ENCODE measurements at regions not wholly inside any gene's neighbourhood (a gene's known extent, or its start where the extent isn't known, plus 50 kb on each side); places are given as distances from the start of the nearest gene placed in this dataset.

DNA sequence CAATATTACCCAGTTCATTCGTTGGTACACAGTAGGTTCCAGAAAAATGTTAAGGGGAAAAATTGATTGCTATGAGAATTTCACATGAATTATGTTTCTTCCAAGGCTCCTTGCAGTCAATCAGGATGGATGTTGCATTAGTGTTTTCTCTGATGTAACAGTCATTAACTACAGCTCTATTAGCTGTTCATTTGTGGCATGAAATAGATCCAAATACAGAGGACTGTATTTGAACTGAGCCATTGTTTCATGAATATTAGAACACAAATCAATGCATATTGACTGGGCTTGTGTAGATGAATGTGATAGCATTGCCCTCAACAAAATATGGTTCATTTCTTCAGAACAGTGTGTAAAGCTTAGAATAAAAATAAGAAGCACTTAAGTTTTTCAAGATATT lies 203.0 kb upstream of the SGO1 start:
- DNase-seq (ENCODE audit: low spot score) (no peak), ATAC-seq (no peak)
- H3K4me1 ChIP-seq (ENCODE audit: insufficient read depth): peaks cover 9% of the 10 kb centered on the region
- H3K4me2 ChIP-seq: no peak overlapping the region
- Mint-ChIP-seq H3K9me3 (peaks cover 17% of the 10 kb centered on the region), H3K4me1 (peaks cover 5% of the 10 kb centered on the region; the same call in 1 of the 3 replicates), H3K27ac (no peak overlapping the region), H3K36me3 (ENCODE audit: low read depth) (peaks cover 9% of the 10 kb centered on the region; the same call in 2 of the 3 replicates), H3K4me3 (no peak overlapping the region), H3K27me3 (ENCODE audit: insufficient read depth, low read depth, poor library complexity) (no peaks in the 10 kb centered on the region)
- no peaks in the 10 kb centered on the region for H4K20me1 ChIP-seq (replicated peaks; ENCODE audit: insufficient read depth)
- no peaks in the 10 kb centered on the region for H3K9me2 ChIP-seq (ENCODE audit: insufficient read depth)
- no peak overlapping the region for H2AFZ ChIP-seq
- no peak for TF ChIP-seq EZH2 (IDR thresholded peaks at IDR 0.05; ENCODE audit: low read depth, unreplicated experiment)
- no peak for TF ChIP-seq CREB1 (CRISPR knock-in tag; IDR thresholded peaks at IDR 0.05; ENCODE audit: low read depth)
- TF ChIP-seq, protein P1, sequence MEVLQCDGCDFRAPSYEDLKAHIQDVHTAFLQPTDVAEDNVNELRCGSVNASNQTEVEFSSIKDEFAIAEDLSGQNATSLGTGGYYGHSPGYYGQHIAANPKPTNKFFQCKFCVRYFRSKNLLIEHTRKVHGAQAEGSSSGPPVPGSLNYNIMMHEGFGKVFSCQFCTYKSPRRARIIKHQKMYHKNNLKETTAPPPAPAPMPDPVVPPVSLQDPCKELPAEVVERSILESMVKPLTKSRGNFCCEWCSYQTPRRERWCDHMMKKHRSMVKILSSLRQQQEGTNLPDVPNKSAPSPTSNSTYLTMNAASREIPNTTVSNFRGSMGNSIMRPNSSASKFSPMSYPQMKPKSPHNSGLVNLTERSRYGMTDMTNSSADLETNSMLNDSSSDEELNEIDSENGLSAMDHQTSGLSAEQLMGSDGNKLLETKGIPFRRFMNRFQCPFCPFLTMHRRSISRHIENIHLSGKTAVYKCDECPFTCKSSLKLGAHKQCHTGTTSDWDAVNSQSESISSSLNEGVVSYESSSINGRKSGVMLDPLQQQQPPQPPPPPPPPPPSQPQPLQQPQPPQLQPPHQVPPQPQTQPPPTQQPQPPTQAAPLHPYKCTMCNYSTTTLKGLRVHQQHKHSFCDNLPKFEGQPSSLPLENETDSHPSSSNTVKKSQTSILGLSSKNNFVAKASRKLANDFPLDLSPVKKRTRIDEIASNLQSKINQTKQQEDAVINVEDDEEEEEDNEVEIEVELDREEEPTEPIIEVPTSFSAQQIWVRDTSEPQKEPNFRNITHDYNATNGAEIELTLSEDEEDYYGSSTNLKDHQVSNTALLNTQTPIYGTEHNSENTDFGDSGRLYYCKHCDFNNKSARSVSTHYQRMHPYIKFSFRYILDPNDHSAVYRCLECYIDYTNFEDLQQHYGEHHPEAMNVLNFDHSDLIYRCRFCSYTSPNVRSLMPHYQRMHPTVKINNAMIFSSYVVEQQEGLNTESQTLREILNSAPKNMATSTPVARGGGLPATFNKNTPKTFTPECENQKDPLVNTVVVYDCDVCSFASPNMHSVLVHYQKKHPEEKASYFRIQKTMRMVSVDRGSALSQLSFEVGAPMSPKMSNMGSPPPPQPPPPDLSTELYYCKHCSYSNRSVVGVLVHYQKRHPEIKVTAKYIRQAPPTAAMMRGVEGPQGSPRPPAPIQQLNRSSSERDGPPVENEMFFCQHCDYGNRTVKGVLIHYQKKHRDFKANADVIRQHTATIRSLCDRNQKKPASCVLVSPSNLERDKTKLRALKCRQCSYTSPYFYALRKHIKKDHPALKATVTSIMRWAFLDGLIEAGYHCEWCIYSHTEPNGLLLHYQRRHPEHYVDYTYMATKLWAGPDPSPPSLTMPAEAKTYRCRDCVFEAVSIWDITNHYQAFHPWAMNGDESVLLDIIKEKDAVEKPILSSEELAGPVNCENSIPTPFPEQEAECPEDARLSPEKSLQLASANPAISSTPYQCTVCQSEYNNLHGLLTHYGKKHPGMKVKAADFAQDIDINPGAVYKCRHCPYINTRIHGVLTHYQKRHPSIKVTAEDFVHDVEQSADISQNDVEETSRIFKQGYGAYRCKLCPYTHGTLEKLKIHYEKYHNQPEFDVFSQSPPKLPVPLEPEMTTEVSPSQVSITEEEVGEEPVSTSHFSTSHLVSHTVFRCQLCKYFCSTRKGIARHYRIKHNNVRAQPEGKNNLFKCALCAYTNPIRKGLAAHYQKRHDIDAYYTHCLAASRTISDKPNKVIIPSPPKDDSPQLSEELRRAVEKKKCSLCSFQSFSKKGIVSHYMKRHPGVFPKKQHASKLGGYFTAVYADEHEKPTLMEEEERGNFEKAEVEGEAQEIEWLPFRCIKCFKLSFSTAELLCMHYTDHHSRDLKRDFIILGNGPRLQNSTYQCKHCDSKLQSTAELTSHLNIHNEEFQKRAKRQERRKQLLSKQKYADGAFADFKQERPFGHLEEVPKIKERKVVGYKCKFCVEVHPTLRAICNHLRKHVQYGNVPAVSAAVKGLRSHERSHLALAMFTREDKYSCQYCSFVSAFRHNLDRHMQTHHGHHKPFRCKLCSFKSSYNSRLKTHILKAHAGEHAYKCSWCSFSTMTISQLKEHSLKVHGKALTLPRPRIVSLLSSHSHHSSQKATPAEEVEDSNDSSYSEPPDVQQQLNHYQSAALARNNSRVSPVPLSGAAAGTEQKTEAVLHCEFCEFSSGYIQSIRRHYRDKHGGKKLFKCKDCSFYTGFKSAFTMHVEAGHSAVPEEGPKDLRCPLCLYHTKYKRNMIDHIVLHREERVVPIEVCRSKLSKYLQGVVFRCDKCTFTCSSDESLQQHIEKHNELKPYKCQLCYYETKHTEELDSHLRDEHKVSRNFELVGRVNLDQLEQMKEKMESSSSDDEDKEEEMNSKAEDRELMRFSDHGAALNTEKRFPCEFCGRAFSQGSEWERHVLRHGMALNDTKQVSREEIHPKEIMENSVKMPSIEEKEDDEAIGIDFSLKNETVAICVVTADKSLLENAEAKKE (CRISPR knock-in tag; IDR thresholded peaks at IDR 0.05): no peak
- TF ChIP-seq, protein P2, sequence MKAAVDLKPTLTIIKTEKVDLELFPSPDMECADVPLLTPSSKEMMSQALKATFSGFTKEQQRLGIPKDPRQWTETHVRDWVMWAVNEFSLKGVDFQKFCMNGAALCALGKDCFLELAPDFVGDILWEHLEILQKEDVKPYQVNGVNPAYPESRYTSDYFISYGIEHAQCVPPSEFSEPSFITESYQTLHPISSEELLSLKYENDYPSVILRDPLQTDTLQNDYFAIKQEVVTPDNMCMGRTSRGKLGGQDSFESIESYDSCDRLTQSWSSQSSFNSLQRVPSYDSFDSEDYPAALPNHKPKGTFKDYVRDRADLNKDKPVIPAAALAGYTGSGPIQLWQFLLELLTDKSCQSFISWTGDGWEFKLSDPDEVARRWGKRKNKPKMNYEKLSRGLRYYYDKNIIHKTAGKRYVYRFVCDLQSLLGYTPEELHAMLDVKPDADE (IDR thresholded peaks at IDR 0.05): no peak
- no peak for TF ChIP-seq STAT1 (IDR thresholded peaks at IDR 0.05; ENCODE audit: unreplicated experiment)
- TF ChIP-seq, protein P3, sequence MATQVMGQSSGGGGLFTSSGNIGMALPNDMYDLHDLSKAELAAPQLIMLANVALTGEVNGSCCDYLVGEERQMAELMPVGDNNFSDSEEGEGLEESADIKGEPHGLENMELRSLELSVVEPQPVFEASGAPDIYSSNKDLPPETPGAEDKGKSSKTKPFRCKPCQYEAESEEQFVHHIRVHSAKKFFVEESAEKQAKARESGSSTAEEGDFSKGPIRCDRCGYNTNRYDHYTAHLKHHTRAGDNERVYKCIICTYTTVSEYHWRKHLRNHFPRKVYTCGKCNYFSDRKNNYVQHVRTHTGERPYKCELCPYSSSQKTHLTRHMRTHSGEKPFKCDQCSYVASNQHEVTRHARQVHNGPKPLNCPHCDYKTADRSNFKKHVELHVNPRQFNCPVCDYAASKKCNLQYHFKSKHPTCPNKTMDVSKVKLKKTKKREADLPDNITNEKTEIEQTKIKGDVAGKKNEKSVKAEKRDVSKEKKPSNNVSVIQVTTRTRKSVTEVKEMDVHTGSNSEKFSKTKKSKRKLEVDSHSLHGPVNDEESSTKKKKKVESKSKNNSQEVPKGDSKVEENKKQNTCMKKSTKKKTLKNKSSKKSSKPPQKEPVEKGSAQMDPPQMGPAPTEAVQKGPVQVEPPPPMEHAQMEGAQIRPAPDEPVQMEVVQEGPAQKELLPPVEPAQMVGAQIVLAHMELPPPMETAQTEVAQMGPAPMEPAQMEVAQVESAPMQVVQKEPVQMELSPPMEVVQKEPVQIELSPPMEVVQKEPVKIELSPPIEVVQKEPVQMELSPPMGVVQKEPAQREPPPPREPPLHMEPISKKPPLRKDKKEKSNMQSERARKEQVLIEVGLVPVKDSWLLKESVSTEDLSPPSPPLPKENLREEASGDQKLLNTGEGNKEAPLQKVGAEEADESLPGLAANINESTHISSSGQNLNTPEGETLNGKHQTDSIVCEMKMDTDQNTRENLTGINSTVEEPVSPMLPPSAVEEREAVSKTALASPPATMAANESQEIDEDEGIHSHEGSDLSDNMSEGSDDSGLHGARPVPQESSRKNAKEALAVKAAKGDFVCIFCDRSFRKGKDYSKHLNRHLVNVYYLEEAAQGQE (IDR thresholded peaks at IDR 0.05; ENCODE audit: unreplicated experiment): no peak
- TF ChIP-seq EZH2phosphoT487 (IDR thresholded peaks at IDR 0.05; ENCODE audit: unreplicated experiment): no peak
- TF ChIP-seq ZNF331 (CRISPR knock-in tag; IDR thresholded peaks at IDR 0.05; ENCODE audit: low read depth): no peak
- TF ChIP-seq NANOG (IDR thresholded peaks at IDR 0.05; ENCODE audit: borderline replicate concordance): no peak
- no peak for TF ChIP-seq JUNB (IDR thresholded peaks at IDR 0.05; ENCODE audit: unreplicated experiment)
- no peak for TF ChIP-seq ZNF114 (CRISPR knock-in tag; IDR thresholded peaks at IDR 0.05)
- no peak for TF ChIP-seq POLR2AphosphoS5 (IDR thresholded peaks at IDR 0.05; ENCODE audit: low read depth)
- TF ChIP-seq, protein P4, sequence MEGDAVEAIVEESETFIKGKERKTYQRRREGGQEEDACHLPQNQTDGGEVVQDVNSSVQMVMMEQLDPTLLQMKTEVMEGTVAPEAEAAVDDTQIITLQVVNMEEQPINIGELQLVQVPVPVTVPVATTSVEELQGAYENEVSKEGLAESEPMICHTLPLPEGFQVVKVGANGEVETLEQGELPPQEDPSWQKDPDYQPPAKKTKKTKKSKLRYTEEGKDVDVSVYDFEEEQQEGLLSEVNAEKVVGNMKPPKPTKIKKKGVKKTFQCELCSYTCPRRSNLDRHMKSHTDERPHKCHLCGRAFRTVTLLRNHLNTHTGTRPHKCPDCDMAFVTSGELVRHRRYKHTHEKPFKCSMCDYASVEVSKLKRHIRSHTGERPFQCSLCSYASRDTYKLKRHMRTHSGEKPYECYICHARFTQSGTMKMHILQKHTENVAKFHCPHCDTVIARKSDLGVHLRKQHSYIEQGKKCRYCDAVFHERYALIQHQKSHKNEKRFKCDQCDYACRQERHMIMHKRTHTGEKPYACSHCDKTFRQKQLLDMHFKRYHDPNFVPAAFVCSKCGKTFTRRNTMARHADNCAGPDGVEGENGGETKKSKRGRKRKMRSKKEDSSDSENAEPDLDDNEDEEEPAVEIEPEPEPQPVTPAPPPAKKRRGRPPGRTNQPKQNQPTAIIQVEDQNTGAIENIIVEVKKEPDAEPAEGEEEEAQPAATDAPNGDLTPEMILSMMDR (conservative IDR thresholded peaks at IDR 0.05; ENCODE audit: low read depth in 2 of 2): no peak
- H3K27ac ChIP-seq (ENCODE audit: low read depth): no peak overlapping the region
- no peaks in the 10 kb centered on the region for H3K27me3 ChIP-seq (ENCODE audit: insufficient read depth)
- no peaks in the 10 kb centered on the region for H3F3A ChIP-seq (replicated peaks; ENCODE audit: low read depth)
- no peaks in the 10 kb centered on the region for H3K79me2 ChIP-seq (replicated peaks; ENCODE audit: insufficient read depth)
- no peaks in the 10 kb centered on the region for H3K36me3 ChIP-seq (ENCODE audit: insufficient read depth)
- H3K4me3 ChIP-seq: no peak overlapping the region
